ENCODE measurements at regions not wholly inside any gene's neighbourhood (a gene's known extent, or its start where the extent isn't known, plus 50 kb on each side); places are given as distances from the start of the nearest gene placed in this dataset.

GRCh38 chr12:126890097-126890496 lies 1376.9 kb upstream of the TMEM132C start:
- 93% methylated on average over 2 of the region's 2 CpGs; no CpG with 5 or more reads in 1 of the 2 experiments for WGBS, 2 experiments (ENCODE audit: extremely low coverage in 1 of 2, insufficient coverage in 1 of 2, insufficient read length in 1 of 2, insufficient replicate concordance in 2 of 2, low coverage in 1 of 2, low lambda C conversion rate in 2 of 2, missing lambda C conversion rate in 1 of 2)
- H4K8ac ChIP-seq (ENCODE audit: extremely low read depth, insufficient read depth, low read length): no peak overlapping the region
- no peak overlapping the region for H3K18ac ChIP-seq (ENCODE audit: extremely low read depth, low read length)
- H2BK20ac ChIP-seq (ENCODE audit: low read length): no peak overlapping the region
- H3K23ac ChIP-seq (ENCODE audit: insufficient read length): no peak overlapping the region
- no peak overlapping the region for H2BK15ac ChIP-seq (ENCODE audit: low read length)
- H4K20me1 ChIP-seq (replicated peaks in 1 of 2; ENCODE audit: control insufficient read depth in 1 of 2, insufficient read depth in 2 of 2, low read length in 2 of 2): no peaks in the 10 kb centered on the region
- CTCF ChIA-PET (ENCODE audit: partially characterized antibody): interaction anchor here (1.2 kb wide), 1 partner anchor 54 kb away, joined by 3 read pairs; no protein-coding TSS in a partner anchor
- no peak overlapping the region for H3K4me3 ChIP-seq (ENCODE audit: extremely low read depth in 1 of 4, insufficient read depth in 2 of 4, low read depth in 3 of 4, low read length in 4 of 4)
- DNase-seq (ENCODE audit: low read depth in 1 of 2, low spot score in 2 of 2) (no peak), FAIRE-seq (no peak)
- no peaks in the 10 kb centered on the region for H3K79me1 ChIP-seq (ENCODE audit: low read depth, low read length)
- H2BK120ac ChIP-seq (replicated peaks; ENCODE audit: low read depth, low read length): no peak overlapping the region
- no peak overlapping the region for H2BK5ac ChIP-seq (ENCODE audit: low read depth, low read length)
- no peak overlapping the region for H3K27ac ChIP-seq (ENCODE audit: low read depth, low read length)
- H3K56ac ChIP-seq (replicated peaks; ENCODE audit: insufficient read length, low read depth, low read length): no peak overlapping the region
- no peak overlapping the region for H4K91ac ChIP-seq (replicated peaks; ENCODE audit: insufficient read length, low read length)
- no peak overlapping the region for H4K5ac ChIP-seq (ENCODE audit: insufficient read length, low read depth, low read length)
- no peak overlapping the region for H2BK12ac ChIP-seq (ENCODE audit: low read depth, low read length)
- no peak overlapping the region for H2AK5ac ChIP-seq (ENCODE audit: low read depth, low read length)
- H3K23me2 ChIP-seq (ENCODE audit: low read depth, low read length): no peaks in the 10 kb centered on the region
- no peak overlapping the region for H3K4ac ChIP-seq (replicated peaks; ENCODE audit: insufficient read length, low read depth, low read length)
- H3K4me2 ChIP-seq (ENCODE audit: insufficient read depth in 1 of 2, low read depth in 2 of 2, low read length in 2 of 2): no peak overlapping the region
- POLR2A ChIA-PET (ENCODE audit: partially characterized antibody): no interaction called here
- H3K4me1 ChIP-seq (replicated peaks in 1 of 4; ENCODE audit: control insufficient read depth in 3 of 4, insufficient read depth in 4 of 4, low read length in 3 of 4): no peaks in the 10 kb centered on the region
- no peak overlapping the region for H3K14ac ChIP-seq (ENCODE audit: insufficient read length)
- no peaks in the 10 kb centered on the region for H3K27me3 ChIP-seq (replicated peaks in 1 of 4; ENCODE audit: control insufficient read depth in 3 of 4, extremely low read depth in 1 of 4, insufficient read depth in 3 of 4, low read length in 3 of 4)
- no peak overlapping the region for H2AFZ ChIP-seq (ENCODE audit: low read length)
- no peaks in the 10 kb centered on the region for H3K79me2 ChIP-seq (ENCODE audit: control insufficient read depth in 1 of 2, insufficient read depth in 2 of 2, low read length in 2 of 2)
- H3K36me3 ChIP-seq (ENCODE audit: control insufficient read depth in 2 of 4, insufficient read depth in 4 of 4, low read length in 3 of 4): no peaks in the 10 kb centered on the region
- TF ChIP-seq BRCA1 (IDR thresholded peaks at IDR 0.05; ENCODE audit: low read depth, low read length) (no peak), RXRA (IDR thresholded peaks at IDR 0.05; ENCODE audit: insufficient read depth, low read depth, low read length) (no peak), CREB1 (IDR thresholded peaks at IDR 0.05) (no peak), GTF2F1 (IDR thresholded peaks at IDR 0.05; ENCODE audit: borderline replicate concordance, low read depth, low read length) (no peak), CTBP2 (IDR thresholded peaks at IDR 0.05; ENCODE audit: borderline replicate concordance, insufficient read depth, insufficient read length, low read length) (no peak), JUND (IDR thresholded peaks at IDR 0.05; ENCODE audit: low read length) (no peak), TCF12 (IDR thresholded peaks at IDR 0.05; ENCODE audit: low read depth, low read length) (no peak), CHD2 (IDR thresholded peaks at IDR 0.05; ENCODE audit: low read length) (no peak), SIX5 (IDR thresholded peaks at IDR 0.05; ENCODE audit: low read depth, low read length) (no peak), TBP (IDR thresholded peaks at IDR 0.05; ENCODE audit: low read depth, low read length) (no peak), KDM1A (IDR thresholded peaks at IDR 0.05; ENCODE audit: borderline replicate concordance, low read length) (no peak), CEBPB (IDR thresholded peaks at IDR 0.05; ENCODE audit: low read depth, low read length) (no peak), POLR2AphosphoS5 (IDR thresholded peaks at IDR 0.05; ENCODE audit: low read depth, low read length) (no peak), BCL11A (IDR thresholded peaks at IDR 0.05; ENCODE audit: low read depth in 2 of 2, low read length in 2 of 2) (no peak), EGR1 (IDR thresholded peaks at IDR 0.05; ENCODE audit: borderline replicate concordance, low read depth, low read length) (no peak), CBX5 (IDR thresholded peaks at IDR 0.05; ENCODE audit: low read depth, low read length) (no peak)
- H3K9me3 ChIP-seq (ENCODE audit: insufficient read depth in 2 of 2, low read depth in 1 of 2, low read length in 1 of 2): no peaks in the 10 kb centered on the region
- no peak overlapping the region for H3K9ac ChIP-seq (replicated peaks in 1 of 4; ENCODE audit: extremely low read depth in 1 of 4, low read depth in 3 of 4, low read length in 3 of 4)
